HuH-7 (cell line): ENCODE measurements at regions not wholly inside any gene's neighbourhood (a gene's known extent, or its start where the extent isn't known, plus 50 kb on each side); places are given as distances from the start of the nearest gene placed in this dataset.

Experiments
- DNase-seq: peaks from one replicate; pipeline ENCODE4 v3.0.0; 2011; ENCODE audit warnings: low spot score

DNA sequence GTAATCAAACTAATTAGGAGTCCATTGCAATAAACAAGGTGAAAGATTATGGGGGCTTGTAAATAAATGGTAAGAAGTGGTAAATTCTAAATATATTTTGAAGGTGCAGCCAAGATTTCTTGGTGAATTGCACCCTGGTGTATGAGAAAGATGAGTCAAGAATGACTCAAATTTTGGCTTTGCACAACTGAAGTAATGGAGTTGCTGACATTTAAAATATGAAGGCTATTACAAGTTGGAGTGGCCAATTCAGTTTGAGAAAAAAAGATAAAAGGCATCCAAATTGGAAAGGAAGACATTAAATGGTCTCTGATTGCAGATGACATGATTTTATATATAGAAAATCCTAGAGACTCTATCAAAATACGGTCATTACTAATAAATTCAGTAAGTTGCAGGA is 2330.6 kb downstream of the MAT2B start:
- DNase-seq, result no peak

DNA sequence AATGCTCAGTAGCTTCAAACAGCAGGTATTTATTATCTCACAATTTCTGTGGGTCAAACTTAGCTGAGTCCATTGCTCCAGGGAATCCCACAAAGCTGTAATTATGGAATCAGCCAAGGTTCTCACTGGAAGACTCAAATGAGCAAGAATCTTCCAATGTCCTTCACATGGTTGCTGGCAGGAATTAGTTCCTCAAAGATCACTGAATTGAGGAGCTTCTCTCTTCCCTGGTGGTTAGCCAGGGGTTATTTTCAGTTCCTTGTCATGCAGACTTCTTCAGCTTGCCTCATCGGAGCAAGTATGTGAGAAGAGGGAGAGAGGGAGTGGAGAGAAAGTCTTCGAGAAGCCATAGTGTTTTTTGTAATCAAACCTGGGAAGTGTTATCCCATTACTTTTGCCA is 2331.9 kb downstream of the MAT2B start:
- no peak for DNase-seq

DNA sequence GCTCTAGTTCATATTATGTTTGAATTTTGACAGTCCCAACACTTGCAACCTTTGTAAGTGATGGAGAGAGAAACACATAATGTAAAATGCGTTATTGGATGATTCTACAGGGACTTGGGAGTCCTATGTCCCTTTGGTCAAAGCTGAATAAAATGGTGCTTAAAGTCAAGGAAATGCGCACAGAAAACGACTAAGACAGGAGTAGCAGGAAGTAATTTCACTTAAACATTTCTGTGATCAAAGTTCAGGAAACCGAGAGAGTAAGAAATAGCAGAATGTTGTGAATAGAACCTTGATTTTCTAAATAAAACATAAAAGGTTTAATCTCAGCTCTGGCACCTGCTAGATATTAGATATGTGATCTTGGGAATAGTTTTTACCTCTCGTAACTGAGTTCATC is 2339.2 kb downstream of the MAT2B start:
- DNase-seq, result no peak

DNA sequence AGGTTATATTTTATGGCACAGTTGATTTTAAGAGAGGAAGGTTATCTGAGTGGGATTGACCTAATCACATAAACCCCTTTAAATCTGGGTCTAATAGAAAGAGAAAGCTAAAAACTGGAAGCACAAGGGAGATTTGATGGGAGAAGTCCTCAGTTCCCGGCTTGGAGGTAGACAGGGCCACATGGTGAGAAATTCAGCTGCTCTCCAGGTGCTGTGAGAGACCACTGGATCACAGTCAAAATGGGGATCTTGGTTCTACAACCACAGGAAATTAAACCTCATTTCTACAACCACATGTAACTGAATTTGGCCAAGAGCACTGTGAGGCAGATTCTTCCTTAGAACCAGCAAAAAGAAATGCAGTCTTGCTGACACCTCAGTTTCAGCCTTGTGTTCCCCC is 2352.7 kb downstream of the MAT2B start:
- no peak for DNase-seq

DNA sequence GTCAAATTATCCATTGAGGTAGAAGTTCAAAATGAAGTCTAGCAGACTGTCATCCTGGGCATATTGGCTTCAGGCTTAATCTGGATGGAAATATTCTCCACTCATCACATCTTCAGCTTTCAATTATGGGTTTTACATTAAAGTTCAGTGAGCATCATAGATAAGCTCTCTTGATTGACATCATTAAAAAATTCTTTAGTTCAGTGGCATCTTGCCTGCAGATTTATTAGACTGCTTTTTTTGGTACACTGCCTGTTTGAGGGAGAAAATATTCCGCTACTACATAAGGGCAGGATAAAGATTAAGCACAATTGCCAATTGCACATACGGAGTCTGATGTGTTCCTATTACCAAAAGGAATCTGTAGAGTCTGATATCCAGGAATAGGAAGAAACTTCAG is 2353.8 kb downstream of the MAT2B start:
- DNase-seq, result no peak

DNA sequence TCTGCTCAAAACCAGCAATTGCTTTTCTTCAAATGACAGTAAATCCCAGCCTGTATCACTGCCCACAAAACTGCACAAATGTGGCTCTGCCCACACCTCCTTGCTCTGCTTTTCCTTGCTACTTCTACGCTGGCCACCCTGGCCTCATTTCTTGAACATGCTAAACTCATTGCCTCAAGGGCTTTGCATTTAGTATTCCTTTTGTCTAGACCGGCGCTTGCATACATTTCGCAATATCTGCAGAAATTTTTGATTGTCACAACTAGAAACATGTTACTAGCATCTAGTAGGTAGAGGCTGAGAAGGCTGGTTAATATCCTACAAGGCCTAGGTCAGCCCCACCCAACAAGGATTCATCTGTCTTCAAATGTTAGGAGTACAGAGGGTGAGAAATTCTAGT is 2357.8 kb downstream of the MAT2B start:
- DNase-seq, result no peak

DNA sequence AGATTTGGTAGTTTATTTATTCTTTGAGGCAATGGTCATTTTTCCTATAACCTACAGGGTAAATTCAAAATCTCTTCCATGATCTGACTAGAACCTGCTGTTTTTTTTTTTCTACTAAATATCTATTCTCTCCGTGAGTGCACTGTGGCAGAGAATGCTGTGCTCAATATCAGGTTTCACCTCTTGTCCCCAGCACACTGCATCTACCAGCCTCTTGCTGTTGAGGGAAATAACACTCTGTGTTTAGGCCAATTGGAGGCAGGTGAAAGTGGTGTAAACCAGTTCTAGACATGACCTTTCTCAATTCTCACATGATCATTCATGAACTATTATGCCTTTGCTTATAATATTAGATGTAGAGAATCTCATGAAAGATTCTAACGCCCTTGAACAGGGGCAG is 2365.9 kb downstream of the MAT2B start:
- no peak for DNase-seq

DNA sequence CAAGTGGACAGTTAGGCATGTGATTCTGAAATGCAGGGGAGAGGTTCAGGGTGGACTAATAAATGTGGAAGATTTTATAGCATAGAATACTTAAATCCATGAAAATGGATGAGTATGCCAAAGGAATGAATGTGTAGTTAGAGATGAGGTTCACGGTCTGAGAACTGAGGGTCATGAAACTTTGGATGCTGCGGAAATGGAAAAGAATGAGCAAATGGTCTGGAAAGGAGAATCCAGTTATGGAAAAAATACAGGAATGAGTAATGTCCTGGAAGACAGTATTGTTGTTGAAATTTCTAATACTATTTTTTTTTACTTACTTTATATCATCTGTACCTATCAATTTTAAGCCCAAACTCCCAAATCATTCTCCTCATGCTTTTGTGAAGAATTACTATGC is 2369.4 kb downstream of the MAT2B start:
- no peak for DNase-seq

DNA sequence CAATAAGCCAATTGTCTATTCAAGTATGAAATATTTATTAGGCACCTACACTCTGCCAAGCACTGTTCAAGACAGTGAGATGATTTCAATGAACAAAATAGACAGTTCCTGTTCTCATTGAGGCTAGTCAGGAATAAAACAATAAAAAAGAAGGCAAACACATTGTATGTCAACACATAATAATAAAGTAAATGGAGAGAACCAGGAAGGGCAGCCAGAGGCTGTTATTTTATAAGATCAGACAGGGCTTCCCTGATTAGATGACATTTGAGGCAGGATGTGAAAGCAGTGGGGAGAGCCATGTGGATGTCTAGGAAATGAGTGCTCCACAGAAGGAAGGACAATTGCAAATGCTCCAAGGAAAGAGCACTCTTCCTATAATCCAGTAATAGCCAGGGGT is 2371.1 kb downstream of the MAT2B start:
- DNase-seq, result no peak

DNA sequence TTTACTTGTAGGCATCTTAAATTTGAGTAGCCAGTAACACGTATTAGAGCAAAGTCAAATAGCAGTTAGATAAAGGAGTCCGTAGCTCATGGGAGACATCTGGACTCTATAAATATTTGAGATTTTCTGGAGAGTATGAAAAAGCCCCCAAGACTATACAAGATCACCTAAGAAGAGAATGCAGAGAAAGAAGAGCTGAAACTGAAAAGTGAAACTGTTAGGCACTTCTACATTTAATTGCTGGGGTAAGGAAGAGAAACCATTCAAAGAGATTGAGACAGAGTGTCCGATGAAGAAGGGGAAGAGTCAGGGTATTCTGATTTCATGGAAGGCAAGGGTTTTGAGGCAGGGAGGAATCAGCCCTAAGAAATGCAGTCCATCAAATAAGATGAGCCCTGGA is 2372.1 kb downstream of the MAT2B start:
- DNase-seq, result no peak

DNA sequence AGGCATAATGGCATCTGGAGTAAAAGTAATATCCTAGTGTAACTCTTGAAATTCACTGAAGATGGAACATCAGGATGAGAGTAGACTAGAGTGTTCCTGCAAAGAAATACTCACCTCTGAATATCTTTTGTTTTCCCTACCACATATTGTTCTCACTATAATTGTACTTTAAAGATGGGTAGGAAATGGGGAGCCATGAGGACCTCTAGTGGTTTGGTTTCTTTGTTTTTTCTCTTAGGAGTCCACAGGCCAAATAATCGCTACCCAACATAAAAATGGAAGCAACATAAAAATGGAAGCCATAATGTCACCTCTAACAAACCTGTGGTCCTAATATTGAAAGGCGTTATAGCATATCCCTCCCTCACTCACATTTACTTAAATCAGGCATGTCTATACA is 2375.8 kb downstream of the MAT2B start:
- DNase-seq, result no peak

DNA sequence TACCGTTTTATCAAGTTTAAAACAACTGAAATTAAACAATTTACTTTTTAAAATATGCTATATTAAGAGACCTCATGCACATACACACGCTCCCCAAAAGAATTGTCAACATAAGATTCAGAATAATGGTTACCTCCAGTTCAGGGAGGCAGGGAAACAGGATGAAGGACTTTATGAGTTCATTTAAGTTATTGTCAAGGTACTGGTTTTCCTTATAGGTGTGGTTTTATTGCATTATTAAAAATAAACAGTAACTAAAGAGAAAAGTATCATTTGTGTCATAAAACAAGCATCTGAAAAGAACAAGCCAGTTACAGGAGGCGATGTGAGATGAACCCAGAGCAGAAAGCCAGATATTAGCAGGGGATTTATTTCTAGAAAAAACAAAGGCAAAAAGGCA is 2376.7 kb downstream of the MAT2B start:
- no peak for DNase-seq

DNA sequence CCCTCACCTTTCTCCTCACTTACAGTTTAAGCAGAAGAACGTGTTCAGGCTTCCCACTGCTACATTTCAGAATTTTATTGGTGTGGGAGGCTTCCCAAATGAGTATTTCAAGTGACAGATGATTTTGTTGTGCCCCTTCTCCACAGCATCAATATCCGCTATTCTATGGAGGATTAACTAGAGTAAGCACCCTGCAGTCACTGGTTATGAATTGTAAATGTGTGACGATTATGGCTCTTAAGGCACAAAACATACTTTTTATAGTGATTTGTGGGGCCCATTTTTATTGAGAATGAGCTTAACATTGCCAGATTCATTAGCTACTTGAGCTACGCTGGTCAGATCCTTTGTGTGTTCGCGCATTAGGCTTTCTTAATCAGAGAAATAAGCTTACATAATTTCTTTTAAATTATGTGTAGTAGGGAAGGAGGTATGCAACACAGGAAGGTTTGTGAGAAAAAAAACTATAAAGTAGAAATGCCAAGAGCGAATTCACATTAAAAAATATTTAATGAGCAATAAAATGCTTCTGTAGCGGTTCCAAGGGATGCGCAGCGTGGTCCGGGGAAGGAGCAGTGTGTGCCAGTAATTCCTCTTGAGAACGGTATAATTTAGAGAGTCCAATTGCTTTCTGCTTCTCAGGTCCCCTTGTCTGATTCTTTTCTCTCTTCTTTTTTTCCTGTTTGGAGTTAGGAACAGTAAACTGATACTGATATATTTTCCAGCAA is 2380.4 kb downstream of the MAT2B start:
- no peak for DNase-seq

DNA sequence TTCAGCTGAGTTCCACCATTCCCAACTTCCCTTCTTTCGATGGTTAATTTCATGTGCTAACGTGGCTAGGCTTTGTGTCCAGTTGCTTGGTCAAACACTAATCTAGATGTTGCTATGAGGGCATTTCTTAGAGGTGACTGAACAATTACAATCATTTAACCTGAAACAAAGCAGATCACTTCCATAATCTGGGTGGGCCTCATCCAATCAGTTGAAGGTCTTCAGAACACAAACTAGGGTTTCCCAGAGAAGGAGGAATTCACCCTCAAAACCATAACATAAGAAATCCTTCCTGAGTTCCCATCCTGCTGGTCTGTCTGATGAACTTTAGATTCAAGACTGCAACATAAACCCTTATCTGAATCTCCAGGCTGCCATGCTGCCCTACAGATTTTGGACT is 2381.7 kb downstream of the MAT2B start:
- no peak for DNase-seq

DNA sequence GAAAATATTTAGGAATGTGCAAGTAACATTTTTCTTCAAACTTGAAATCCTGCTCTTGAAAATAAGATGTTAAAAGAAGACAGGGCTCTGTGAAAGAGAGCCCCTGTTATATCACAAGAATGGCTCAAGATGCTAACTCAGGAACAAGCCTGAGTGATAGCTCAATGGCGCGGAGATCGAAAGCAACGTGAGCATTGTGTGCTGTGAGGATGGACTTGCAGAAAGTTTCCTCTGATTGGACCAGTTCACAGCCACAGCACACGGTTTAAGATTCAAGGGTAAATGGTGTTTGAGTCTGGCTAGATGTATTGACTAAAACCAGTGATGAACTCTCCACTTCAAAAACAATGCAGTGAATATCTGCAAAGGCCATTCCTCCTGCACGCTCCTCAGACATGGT is 2387.0 kb downstream of the MAT2B start:
- no peak for DNase-seq

DNA sequence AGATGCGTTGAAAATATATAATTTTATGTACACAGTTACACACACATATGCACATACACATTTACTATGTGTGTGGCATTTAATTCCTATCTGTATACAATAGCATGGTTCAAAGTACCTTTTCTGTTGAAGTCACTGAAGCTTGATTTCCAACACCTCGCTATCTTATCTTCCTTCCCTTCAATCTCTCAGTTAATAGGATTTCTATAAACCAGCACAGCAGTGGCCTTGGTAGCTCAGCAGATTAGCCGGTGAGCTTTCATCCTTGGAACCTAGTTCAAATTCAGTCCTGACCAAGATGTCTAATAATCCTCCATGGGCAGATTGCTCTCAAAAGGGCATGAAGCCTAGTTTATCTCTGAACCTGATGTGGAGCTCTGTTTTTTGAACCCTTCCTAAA is 2389.5 kb downstream of the MAT2B start:
- no peak for DNase-seq

DNA sequence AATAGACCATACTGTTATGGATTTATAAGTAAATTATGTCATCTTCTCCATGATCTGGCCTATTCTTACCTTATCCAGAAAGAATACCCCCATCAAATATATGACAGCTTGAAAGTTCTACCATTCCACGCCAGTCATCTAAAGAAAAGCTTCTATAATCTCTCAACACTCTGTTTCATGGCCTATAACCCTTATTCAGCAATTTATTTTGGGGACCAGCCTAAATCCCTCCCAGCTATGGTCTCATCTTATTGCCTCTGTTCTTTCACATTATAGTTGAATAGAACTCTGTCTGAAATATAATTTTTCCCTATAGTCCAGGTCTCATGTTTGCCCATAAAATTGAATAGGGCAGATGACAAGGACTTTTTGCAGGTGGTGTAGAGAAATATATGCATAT is 2387.6 kb upstream of the WWC1 start:
- DNase-seq, result no peak

DNA sequence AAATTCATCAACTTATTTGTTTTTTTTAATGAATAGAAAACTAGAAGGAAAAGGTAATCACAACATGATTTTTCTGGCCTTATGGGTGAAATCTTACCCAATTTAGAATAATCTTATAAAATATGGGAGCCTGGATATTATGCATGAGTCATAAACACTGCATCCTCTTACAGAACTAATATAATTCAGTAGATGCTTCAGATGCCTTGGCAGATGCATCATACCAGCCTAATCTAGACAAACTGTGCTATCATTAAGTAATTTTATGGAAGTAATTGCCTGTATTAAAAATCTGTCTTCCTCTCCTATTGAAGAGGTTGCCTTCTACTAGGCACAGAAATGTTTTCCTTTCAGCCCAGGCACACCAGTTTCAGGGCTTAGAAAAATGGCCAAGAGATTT is 2384.6 kb upstream of the WWC1 start:
- no peak for DNase-seq

DNA sequence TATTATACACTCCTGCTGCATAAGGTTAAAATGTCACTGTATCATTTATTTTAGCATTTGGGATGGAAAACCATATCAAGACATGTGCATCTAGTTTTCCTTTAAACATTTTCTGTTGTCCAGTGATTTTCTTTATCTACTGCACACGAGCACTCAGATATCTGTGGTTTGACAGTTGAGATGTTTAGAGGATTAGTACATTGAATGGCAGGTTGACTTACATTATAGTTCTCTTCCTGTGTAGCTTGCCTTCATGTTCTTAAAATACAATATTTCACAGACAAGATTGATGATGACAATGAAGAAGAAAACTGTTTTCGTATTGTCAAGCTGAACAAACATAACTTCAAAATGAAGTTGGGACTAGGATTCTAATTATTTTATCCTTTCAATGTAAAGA is 2378.4 kb upstream of the WWC1 start:
- DNase-seq, result no peak

DNA sequence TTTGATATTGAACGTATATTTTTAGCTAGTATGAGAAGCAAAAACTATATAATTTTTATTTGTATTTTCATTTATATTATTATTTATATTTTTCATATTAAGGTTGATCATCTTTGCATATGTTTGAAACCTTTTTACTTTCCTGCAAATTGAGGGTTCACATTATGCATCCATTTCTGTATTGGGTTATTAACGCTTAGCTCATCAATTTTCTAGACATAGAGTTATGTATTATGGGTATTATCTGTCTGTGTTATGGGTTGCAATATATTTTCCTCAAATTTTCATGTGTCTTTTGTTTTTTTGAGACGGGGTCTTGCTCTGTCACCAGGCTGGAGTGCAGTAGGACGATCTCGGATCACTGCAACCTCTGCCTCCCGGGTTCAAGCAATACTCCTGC is 2377.0 kb upstream of the WWC1 start:
- no peak for DNase-seq

DNA sequence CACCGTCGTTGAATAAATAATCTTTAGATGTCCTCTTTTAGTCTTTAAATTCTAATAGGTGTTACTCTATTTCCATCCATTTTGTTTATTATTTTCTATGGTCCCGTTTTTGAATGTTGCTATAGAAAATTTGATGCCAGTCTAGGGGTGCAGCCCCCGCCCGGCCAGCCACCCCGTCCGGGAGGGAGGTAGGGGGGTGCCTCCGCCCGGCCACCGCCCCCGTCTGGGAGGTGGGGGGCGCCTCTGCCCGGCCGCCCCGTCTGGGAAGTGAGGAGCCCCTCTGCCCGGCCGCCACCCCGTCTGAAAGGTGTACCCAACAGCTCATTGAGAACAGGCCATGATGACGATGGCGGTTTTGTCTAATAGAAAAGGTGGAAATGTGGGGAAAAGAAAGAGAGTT is 2372.2 kb upstream of the WWC1 start:
- no peak for DNase-seq

DNA sequence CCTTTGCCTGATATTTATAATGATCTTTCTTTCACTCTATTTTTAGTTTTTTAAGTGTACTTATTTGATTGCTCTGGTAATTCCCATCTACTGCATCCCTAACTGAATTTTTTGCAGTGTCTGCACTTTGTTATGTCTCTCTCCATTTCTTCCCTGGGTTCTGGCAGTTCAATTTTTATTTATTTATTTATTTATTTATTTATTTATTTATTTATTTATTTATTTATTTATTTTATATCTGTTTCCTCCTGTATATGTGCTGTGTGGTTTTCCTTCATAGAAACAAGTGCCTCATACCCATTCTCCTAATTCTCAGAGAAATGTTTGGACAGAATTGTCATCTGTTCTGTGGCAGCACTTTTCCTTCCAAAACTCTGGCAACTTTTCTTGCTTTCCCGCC is 2370.8 kb upstream of the WWC1 start:
- DNase-seq, result no peak

DNA sequence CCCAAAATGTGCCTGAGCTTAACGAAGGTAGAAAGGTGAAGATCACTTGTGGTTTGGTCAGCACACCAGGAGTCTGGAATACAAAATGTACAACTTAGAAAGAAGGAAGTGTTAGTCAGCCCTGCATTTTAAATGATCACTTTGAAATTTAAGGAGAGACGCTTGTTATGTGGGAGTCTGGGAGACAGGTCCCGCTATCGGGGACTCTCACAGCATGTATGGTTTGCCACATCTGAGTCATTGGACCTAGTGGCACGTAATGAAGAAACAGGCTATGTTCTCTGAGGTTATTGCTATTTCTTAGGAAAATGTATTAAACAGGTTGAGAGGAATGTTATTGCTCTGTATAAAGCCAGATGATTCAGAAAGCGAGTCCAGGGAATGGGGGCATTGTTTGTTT is 2362.5 kb upstream of the WWC1 start:
- no peak for DNase-seq

DNA sequence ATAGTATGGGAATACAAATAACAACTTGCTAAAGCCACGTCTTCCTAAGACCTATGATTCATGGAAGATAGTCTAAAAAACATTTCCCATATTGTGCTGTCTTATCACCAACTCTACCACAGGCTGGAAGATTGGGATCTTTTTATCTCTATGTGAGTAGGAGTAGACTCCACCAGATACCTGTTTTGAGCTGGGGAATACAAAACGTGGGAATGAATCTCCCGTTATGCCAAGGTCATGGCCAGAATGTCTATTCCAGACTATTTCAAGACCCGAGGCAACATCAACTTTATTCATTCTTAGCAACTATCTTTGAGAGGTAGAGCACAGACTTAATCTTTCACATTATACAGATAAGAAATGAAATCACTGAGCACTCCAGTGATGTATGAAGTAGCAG is 2350.9 kb upstream of the WWC1 start:
- no peak for DNase-seq

DNA sequence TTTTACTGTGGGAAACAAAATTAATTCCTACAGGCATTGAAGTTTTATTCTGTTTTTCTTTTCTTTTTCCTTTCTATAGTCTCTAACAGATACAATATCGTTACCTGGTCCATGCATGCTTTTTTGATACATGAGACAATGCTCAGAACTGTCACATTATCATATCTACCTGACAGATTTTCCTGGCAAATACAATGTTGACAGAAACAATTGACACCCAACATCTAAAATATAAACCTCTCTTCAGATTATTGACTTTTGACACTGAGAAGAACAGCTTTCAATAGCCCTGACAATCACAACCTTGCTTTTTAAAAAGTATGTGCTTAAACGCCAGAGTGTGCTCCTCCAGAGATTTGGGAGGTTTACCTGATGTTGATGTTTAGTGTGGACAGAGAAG is 2334.6 kb upstream of the WWC1 start:
- no peak for DNase-seq
